GM12878 (cell line): ENCODE measurements at regions not wholly inside any gene's neighbourhood (a gene's known extent, or its start where the extent isn't known, plus 50 kb on each side); places are given as distances from the start of the nearest gene placed in this dataset.

ENCODE experiments used
- ATAC-seq: fragments of 200-7000 bp; cut with Tn5 transposase; 3 replicates; pipeline ENCODE4 v1.9.1; 2020; ENCODE audit warnings: mild to moderate bottlenecking, moderate library complexity
- BruUV-seq: library from RNA; stranded (reverse); fragments of 400-500 nt; replicated peaks from 2 replicates; lab custom pipeline; 2021; lab: Mats Ljungman, UMichigan
- CTCF ChIA-PET: fragments of 300-600 bp; sonication (Branson Sonifier 250); formaldehyde crosslinking; extraction: SDS; loops from one replicate; lab custom pipeline; 2021; ENCODE audit warnings: inconsistent platforms; lab: Yijun Ruan, JAX
- POLR2A ChIA-PET: fragments of 350-600 bp; formaldehyde crosslinking; extraction: SDS; loops from one replicate; lab custom pipeline; 2021; ENCODE audit warnings: inconsistent platforms; lab: Charles Lee
- RAD21 ChIA-PET: fragments of 300-600 bp; sonication (Branson Sonifier 250); formaldehyde crosslinking; loops from one replicate; lab custom pipeline; 2023; ENCODE audit warnings: antibody characterized with exemption; ENCODE audit not compliant: unreplicated experiment; lab: Charles Lee
- SMC1A ChIA-PET: fragments of 300-600 bp; sonication (Branson Sonifier 250); formaldehyde crosslinking; loops from one replicate; lab custom pipeline; 2023; ENCODE audit not compliant: unreplicated experiment, uncharacterized antibody; lab: Charles Lee
- DNase-seq: peaks from one replicate; pipeline ENCODE4 v3.0.0-alpha.2; 2011; ENCODE audit warnings: low read depth, low spot score
- FAIRE-seq: peaks from 3 replicates; lab custom pipeline; 2011; peaks lifted over from hg19 to GRCh38; lab: Jason Lieb, UNC
- H2AFZ ChIP-seq: 2 replicates; pipeline ENCODE4 v1.6.0; 2011; ENCODE audit warnings: low read depth, low read length, control low read depth; ENCODE audit not compliant: control insufficient read depth
- H3K27ac ChIP-seq: 2 replicates; pipeline ENCODE4 v1.5.1; 2011; ENCODE audit warnings: control low read depth; ENCODE audit not compliant: control insufficient read depth, insufficient read depth
- H3K27me3 ChIP-seq, 2 experiments: replicated peaks in 1 of 2; 2 replicates each; pipeline versions ENCODE4 v1.6.0 to v1.6.1; 2011; ENCODE audit warnings: low read length in 1 of 2; ENCODE audit not compliant: control insufficient read depth in 2 of 2, insufficient read depth in 2 of 2
- H3K36me3 ChIP-seq, 2 experiments: 2 replicates each; pipeline ENCODE4 v1.5.1; 2011; ENCODE audit warnings: low read length in 1 of 2; ENCODE audit not compliant: control insufficient read depth in 2 of 2, insufficient read depth in 2 of 2
- H3K4me1 ChIP-seq: 2 replicates; pipeline ENCODE4 v1.6.1; 2011; ENCODE audit warnings: mild to moderate bottlenecking, low read length, moderate library complexity, mixed read lengths; ENCODE audit not compliant: control insufficient read depth, insufficient read depth
- H3K4me2 ChIP-seq: 2 replicates; pipeline ENCODE4 v1.6.0; 2011; ENCODE audit warnings: control low read depth; ENCODE audit not compliant: control insufficient read depth, insufficient read depth
- H3K4me3 ChIP-seq: fragments of 200-600 bp; sonication (generic); 2 replicates; pipeline ENCODE4 v1.5.1; 2016
- H3K79me2 ChIP-seq: 2 replicates; pipeline ENCODE4 v1.6.0; 2011; ENCODE audit warnings: low read length; ENCODE audit not compliant: control insufficient read depth, insufficient read depth
- H3K9ac ChIP-seq: 2 replicates; pipeline ENCODE4 v1.8.0; 2011; ENCODE audit warnings: low read length, control low read depth, mixed read lengths; ENCODE audit not compliant: control insufficient read depth, insufficient read depth
- H3K9me3 ChIP-seq: replicated peaks from 3 replicates; pipeline ENCODE4 v1.5.1; 2011; ENCODE audit warnings: mild to moderate bottlenecking, low read length; ENCODE audit not compliant: control insufficient read depth, insufficient read depth
- H4K20me1 ChIP-seq: 2 replicates; pipeline ENCODE4 v1.6.0; 2011; ENCODE audit not compliant: control insufficient read depth, insufficient read depth
- BCL11A ChIP-seq: IDR thresholded peaks from 2 replicates; pipeline ENCODE4 v1.6.1; 2011; ENCODE audit warnings: low read depth, low read length
- CBFB ChIP-seq: IDR thresholded peaks from 2 replicates; pipeline ENCODE4 v1.6.1; 2016; ENCODE audit warnings: antibody characterized with exemption, low read depth
- CEBPB ChIP-seq, 2 experiments: fragments of 150-350 bp in 1 of 2; IDR thresholded peaks; 2 replicates each; pipeline ENCODE4 v1.6.1; 2012 to 2014; ENCODE audit warnings: low read depth in 2 of 2, low read length in 2 of 2, borderline replicate concordance in 1 of 2, inconsistent platforms in 1 of 2
- GATAD2B ChIP-seq: fragments of 450-650 bp; conservative IDR thresholded peaks from 2 replicates; pipeline ENCODE4 v1.6.1; 2017; ENCODE audit warnings: low read depth, mild to moderate bottlenecking, moderate library complexity
- IRF5 ChIP-seq: fragments of 450-650 bp; IDR thresholded peaks from 2 replicates; pipeline ENCODE4 v1.6.1; 2017; ENCODE audit warnings: borderline replicate concordance
- RBBP5 ChIP-seq: fragments of 200-600 bp; sonication (generic); conservative IDR thresholded peaks from 2 replicates; pipeline ENCODE4 v1.6.1; 2016
- SMC3 ChIP-seq: IDR thresholded peaks from 2 replicates; pipeline ENCODE4 v1.6.1; 2011; ENCODE audit warnings: low read length, improper control_type of control experiment, borderline replicate concordance
- TCF12 ChIP-seq: IDR thresholded peaks from 2 replicates; pipeline ENCODE4 v1.6.1; 2011; ENCODE audit warnings: low read depth, mild to moderate bottlenecking, low read length
- ZBTB40 ChIP-seq: fragments of 450-650 bp; IDR thresholded peaks from 2 replicates; pipeline ENCODE4 v1.6.1; 2016; ENCODE audit warnings: mild to moderate bottlenecking, moderate library complexity, borderline replicate concordance
- WGBS: methylation state at CpG from one replicate; pipeline ENCODE4 v1.1.6; 2016; ENCODE audit warnings: low lambda C conversion rate; ENCODE audit not compliant: insufficient replicate concordance, insufficient coverage; ENCODE audit errors: missing lambda C conversion rate; 5-methylcytosine and 5-hydroxymethylcytosine counted together
- in situ Hi-C: fragments of 300-500 bp; cut with MboI; formaldehyde crosslinking; loops from 9 replicates; pipeline ENCODE4 v1.14.3; 2018; ENCODE audit warnings: mixed read lengths
- intact Hi-C: fragments of 100-400 bp; cut with micrococcal nuclease; formaldehyde crosslinking; loops from one replicate; pipeline ENCODE4 v1.14.2; 2022; ENCODE audit not compliant: unreplicated experiment

- POLR2A ChIA-PET = no interaction called here
- no peaks in the 10 kb centered on the region for H3K9me3 ChIP-seq
- no peak overlapping the region for H3K9ac ChIP-seq
- no peak overlapping the region for H3K4me2 ChIP-seq
- no peaks in the 10 kb centered on the region for H3K36me3 ChIP-seq
- FAIRE-seq = no peak
- TF ChIP-seq RBBP5 (no peak), TCF12 (no peak), CEBPB (IDR thresholded peaks at IDR 0.05; ENCODE audit: borderline replicate concordance in 1 of 2, low read depth in 2 of 2, low read length in 2 of 2) (no peak), BCL11A (no peak), CBFB (no peak), ZBTB40 (no peak), GATAD2B (no peak), IRF5 (no peak), SMC3 (no peak)
- CTCF ChIA-PET = no interaction called here
- no peak overlapping the region for H3K4me3 ChIP-seq
- no TSS peak for BruUV-seq
- in situ Hi-C loops = no loop called here
- no peak overlapping the region for H2AFZ ChIP-seq
- H3K79me2 ChIP-seq = no peaks in the 10 kb centered on the region
- H4K20me1 ChIP-seq = no peaks in the 10 kb centered on the region
- SMC1A ChIA-PET = no interaction called here
- 0 out of 4 replicates have a peak, but pooled peaks cover 0 to 2% of the 10 kb centered on the region in 2 experiments for H3K27me3 ChIP-seq
- H3K4me1 ChIP-seq = no peaks in the 10 kb centered on the region
- intact Hi-C loops = no loop called here
- no peak overlapping the region for H3K27ac ChIP-seq
- no peak for ATAC-seq
- no peak for DNase-seq
- RAD21 ChIA-PET = no interaction called here
- 52% methylated on average over 5 of the region's 5 CpGs for WGBS
Measured at GRCh38 chr1:90334137-90334536, 339.2 kb downstream of the ZNF326 start.
